Left ventricle myocardium inferior (tissue), 1 donor: ENCODE measurements at regions not wholly inside any gene's neighbourhood (a gene's known extent, or its start where the extent isn't known, plus 50 kb on each side); places are given as distances from the start of the nearest gene placed in this dataset.

Experiments used
- DNase-seq: peaks from one replicate; pipeline ENCODE4 v3.0.0-alpha.2; 2020
- H3K27ac ChIP-seq: fragments of 200-600 bp; replicated peaks from 2 replicates; pipeline ENCODE4 v1.8.0; 2021
- H3K27me3 ChIP-seq: fragments of 200-600 bp; 2 replicates; pipeline ENCODE4 v1.8.0; 2021; ENCODE audit warnings: low read depth
- H3K36me3 ChIP-seq: fragments of 200-600 bp; 2 replicates; pipeline ENCODE4 v1.8.0; 2021
- H3K4me1 ChIP-seq: fragments of 200-600 bp; 2 replicates; pipeline ENCODE4 v1.8.0; 2021
- H3K4me3 ChIP-seq: fragments of 200-600 bp; 2 replicates; pipeline ENCODE4 v1.8.0; 2021; ENCODE audit warnings: mild to moderate bottlenecking, moderate library complexity
- H3K9me3 ChIP-seq: fragments of 200-600 bp; replicated peaks from 2 replicates; pipeline ENCODE4 v1.8.0; 2021
- intact Hi-C: fragments of 100-400 bp; cut with micrococcal nuclease; formaldehyde crosslinking; loops from one replicate; pipeline ENCODE4 v1.11.0; 2022
- TF ChIP-seq, protein P1 (sequence below): fragments of 200-600 bp; IDR thresholded peaks from 2 replicates; pipeline ENCODE4 v1.8.0; 2021; ENCODE audit warnings: antibody characterized with exemption, mild to moderate bottlenecking, borderline replicate concordance
- donor health status: DM: no; HTN: yes; CAD: no; lungs with severe emphysema.

DNA sequence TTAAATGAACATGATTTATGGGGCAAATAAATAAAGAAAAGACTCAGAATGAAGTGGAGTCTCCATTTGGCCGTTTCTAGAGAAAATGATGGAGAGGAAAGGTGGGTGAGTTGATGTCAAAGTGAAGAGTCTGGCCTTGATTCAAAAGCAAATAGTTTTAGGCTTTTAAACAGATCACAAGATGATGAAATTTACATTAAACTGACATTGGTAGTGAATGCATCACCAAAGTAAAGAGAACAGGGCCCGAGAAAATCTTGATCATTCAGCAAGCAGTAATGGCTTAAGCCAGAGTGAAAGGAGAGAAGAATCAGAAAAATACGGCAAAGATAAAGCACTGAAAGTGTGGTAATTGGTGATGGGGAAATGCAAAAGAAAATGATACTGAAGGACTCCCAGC lies 460.0 kb upstream of the SGCD start:
- no peak for DNase-seq
- intact Hi-C loops: no loop called here
- no peaks in the 10 kb centered on the region for H3K9me3 ChIP-seq
- H3K36me3 ChIP-seq: no peaks in the 10 kb centered on the region
- peaks cover 9% of the 10 kb centered on the region for H3K4me1 ChIP-seq
- no peak overlapping the region for H3K27ac ChIP-seq
- TF ChIP-seq, protein P1, sequence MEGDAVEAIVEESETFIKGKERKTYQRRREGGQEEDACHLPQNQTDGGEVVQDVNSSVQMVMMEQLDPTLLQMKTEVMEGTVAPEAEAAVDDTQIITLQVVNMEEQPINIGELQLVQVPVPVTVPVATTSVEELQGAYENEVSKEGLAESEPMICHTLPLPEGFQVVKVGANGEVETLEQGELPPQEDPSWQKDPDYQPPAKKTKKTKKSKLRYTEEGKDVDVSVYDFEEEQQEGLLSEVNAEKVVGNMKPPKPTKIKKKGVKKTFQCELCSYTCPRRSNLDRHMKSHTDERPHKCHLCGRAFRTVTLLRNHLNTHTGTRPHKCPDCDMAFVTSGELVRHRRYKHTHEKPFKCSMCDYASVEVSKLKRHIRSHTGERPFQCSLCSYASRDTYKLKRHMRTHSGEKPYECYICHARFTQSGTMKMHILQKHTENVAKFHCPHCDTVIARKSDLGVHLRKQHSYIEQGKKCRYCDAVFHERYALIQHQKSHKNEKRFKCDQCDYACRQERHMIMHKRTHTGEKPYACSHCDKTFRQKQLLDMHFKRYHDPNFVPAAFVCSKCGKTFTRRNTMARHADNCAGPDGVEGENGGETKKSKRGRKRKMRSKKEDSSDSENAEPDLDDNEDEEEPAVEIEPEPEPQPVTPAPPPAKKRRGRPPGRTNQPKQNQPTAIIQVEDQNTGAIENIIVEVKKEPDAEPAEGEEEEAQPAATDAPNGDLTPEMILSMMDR: no peak
- H3K27me3 ChIP-seq: no peaks in the 10 kb centered on the region
- H3K4me3 ChIP-seq: no peak overlapping the region

DNA sequence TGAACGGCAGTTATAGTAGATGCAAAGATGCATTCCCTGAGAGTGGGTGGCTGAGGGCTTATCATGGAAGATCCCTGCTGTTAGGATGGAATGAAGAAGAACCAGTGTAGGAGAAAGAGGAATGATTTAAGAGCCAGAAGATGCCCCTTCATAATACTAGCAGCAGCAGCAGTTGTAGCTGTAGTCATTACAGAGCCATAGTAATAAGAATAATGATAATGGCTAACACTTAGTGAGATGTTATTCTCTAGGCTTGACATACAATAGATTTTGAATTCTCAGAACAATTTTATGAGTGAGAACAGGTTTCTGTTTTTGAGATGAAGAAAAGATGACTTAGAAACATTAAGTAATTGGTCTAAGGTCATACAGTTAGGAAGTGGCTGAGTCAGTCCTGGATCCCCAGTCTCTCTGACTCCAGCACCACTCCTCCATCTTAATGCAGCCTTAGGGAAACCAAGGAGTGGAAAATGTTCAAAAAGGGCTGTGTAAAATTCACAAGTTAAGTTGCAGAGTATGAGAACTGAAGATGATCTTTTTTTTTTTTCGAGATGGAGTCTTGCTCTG lies 459.4 kb upstream of the SGCD start:
- Histone ChIP-seq H3K9me3 (no peaks in the 10 kb centered on the region), H3K27me3 (no peaks in the 10 kb centered on the region), H3K27ac (no peak overlapping the region), H3K4me1 (peaks cover 14% of the 10 kb centered on the region), H3K4me3 (no peak overlapping the region), H3K36me3 (no peaks in the 10 kb centered on the region)
- TF ChIP-seq, protein P1: no peak
- DNase-seq: no peak
- intact Hi-C loops: no loop called here

DNA sequence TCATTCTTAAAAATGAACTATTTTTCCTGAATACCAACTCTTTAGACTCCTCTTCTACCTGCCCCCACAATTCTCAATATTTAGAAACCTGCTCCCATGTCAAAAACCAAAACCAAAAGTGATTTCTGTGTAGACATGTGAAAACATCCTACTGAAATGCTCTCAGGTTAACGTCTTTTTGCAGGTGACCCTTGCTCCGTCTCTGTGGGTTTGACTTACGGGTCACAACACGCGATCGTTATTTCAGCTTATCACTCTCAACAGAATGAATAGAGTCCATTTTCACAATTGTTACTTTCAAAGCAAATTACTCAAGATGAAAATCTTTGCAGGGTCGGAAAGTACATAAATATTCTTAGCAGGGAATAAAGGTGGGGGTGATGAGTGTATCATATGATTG lies 456.3 kb upstream of the SGCD start:
- Histone ChIP-seq H3K9me3 (no peaks in the 10 kb centered on the region), H3K27me3 (no peaks in the 10 kb centered on the region), H3K4me1 (peaks cover 19% of the 10 kb centered on the region), H3K4me3 (no peak overlapping the region), H3K27ac (no peak overlapping the region), H3K36me3 (no peaks in the 10 kb centered on the region)
- TF ChIP-seq, protein P1: no peak
- DNase-seq: no peak
- intact Hi-C loops: no loop called here

DNA sequence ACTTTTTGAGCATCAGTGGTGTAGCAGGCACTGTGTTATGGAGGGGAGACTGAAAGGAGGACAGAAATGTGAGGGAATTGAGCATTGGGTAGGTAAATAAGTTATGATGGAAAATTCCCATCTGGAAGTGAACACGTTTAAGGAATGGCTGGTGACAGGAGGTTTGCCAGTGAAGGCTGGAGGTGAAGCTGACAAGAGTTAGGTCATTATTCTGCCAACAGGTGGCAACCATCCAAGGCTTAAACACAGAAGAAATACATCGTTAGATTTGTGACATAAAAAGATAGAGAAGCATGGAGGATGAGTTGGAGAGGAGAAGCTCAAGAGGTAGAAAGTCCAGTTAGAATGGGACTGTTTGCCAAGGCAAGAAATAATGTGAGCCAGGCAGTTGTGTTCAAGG lies 455.3 kb upstream of the SGCD start:
- TF ChIP-seq, protein P1: no peak
- no peaks in the 10 kb centered on the region for H3K36me3 ChIP-seq
- no peak for DNase-seq
- H3K27ac ChIP-seq: no peak overlapping the region
- no peaks in the 10 kb centered on the region for H3K9me3 ChIP-seq
- H3K4me1 ChIP-seq: peaks cover 19% of the 10 kb centered on the region
- intact Hi-C loops: no loop called here
- no peaks in the 10 kb centered on the region for H3K27me3 ChIP-seq
- H3K4me3 ChIP-seq: no peak overlapping the region

DNA sequence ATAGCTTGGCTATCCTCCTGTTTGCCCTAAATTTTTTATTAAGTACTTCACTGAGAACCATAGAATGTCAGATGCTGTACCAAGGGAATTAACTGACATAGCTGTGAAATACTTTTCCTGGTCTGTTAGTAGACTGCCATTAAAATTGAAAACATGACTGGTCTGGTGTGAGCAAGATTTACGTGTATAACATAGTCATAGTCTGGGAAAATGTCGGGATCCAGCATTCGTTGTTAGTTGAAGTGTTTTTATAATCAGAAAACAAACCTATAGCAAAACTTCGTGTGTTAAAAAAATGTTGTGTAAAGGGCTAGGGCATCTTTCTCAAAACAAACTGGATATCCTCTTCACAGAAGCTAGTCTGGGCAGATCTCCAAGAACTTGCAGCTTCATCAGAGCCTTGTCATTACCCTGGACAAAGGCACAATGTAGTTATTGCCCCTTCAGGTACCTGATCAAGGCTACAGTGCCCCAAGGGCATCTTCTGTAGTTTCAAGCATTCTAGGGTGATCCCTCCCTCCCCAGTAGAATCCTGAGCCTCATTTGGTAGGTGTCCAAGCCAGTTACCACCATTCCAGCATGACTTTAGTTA lies 454.2 kb upstream of the SGCD start:
- no peaks in the 10 kb centered on the region for H3K9me3 ChIP-seq
- DNase-seq: no peak
- intact Hi-C loops: no loop called here
- no peak overlapping the region for H3K27ac ChIP-seq
- no peak overlapping the region for H3K4me3 ChIP-seq
- TF ChIP-seq, protein P1: no peak
- peaks cover 19% of the 10 kb centered on the region for H3K4me1 ChIP-seq
- no peaks in the 10 kb centered on the region for H3K36me3 ChIP-seq
- no peaks in the 10 kb centered on the region for H3K27me3 ChIP-seq
